Activated naive CD8-positive, alpha-beta T cell treated with anti-CD3 and anti-CD28 coated beads, Interleukin-2, amount 50 U/mL, for 24 hours (primary cell): ENCODE measurements at regions not wholly inside any gene's neighbourhood (a gene's known extent, or its start where the extent isn't known, plus 50 kb on each side); places are given as distances from the start of the nearest gene placed in this dataset.
"Not testable (repeated sequence)": the region's sequence is repeated elsewhere in the genome, so short reads cannot be mapped to it uniquely, and the experiment has no call there.

ENCODE experiments used
- ATAC-seq: fragments of 150-1000 bp; cut with Tn5 transposase; one replicate; pipeline ENCODE4 v1.10.0; 2021
- DNase-seq: peaks from one replicate; pipeline ENCODE4 v3.0.0; 2021
- H3K27ac Mint-ChIP-seq: one replicate; pipeline ENCODE4 v1.8.0; 2021; ENCODE audit warnings: mild to moderate bottlenecking, mixed read lengths
- H3K27me3 Mint-ChIP-seq: one replicate; pipeline ENCODE4 v1.8.0; 2021; ENCODE audit warnings: mixed read lengths
- H3K36me3 Mint-ChIP-seq: one replicate; pipeline ENCODE4 v1.8.0; 2021; ENCODE audit warnings: low read depth, mixed read lengths
- H3K4me1 Mint-ChIP-seq: one replicate; pipeline ENCODE4 v1.8.0; 2021; ENCODE audit warnings: mixed read lengths
- H3K4me3 Mint-ChIP-seq: one replicate; pipeline ENCODE4 v1.8.0; 2021; ENCODE audit warnings: mild to moderate bottlenecking, moderate library complexity, mixed read lengths
- H3K9me3 Mint-ChIP-seq: one replicate; pipeline ENCODE4 v1.8.0; 2021; ENCODE audit warnings: mixed read lengths

GRCh38 chr2:8131423-8131822 lies 550.4 kb upstream of the ID2 start:
- not testable (repeated sequence) for ATAC-seq, DNase-seq, H3K27ac Mint-ChIP-seq, H3K9me3 Mint-ChIP-seq, H3K36me3 Mint-ChIP-seq, H3K4me1 Mint-ChIP-seq, H3K4me3 Mint-ChIP-seq, H3K27me3 Mint-ChIP-seq

GRCh38 chr2:8132351-8132831 lies 549.5 kb upstream of the ID2 start:
- no peaks in the 10 kb centered on the region for H3K36me3 Mint-ChIP-seq
- ATAC-seq (no peak), DNase-seq (no peak)
- H3K9me3 Mint-ChIP-seq = peaks cover 4% of the 10 kb centered on the region
- H3K27me3 Mint-ChIP-seq = peaks cover 3% of the 10 kb centered on the region
- H3K4me1 Mint-ChIP-seq = peaks cover 3% of the 10 kb centered on the region
- no peak overlapping the region for H3K4me3 Mint-ChIP-seq
- no peak overlapping the region for H3K27ac Mint-ChIP-seq

GRCh38 chr2:8132879-8133278 lies 549.0 kb upstream of the ID2 start:
- peaks cover 3% of the 10 kb centered on the region for H3K27me3 Mint-ChIP-seq
- no peak overlapping the region for H3K27ac Mint-ChIP-seq
- H3K4me1 Mint-ChIP-seq = peaks cover 3% of the 10 kb centered on the region
- H3K4me3 Mint-ChIP-seq = no peak overlapping the region
- ATAC-seq = no peak
- H3K36me3 Mint-ChIP-seq = no peaks in the 10 kb centered on the region
- no peak for DNase-seq
- H3K9me3 Mint-ChIP-seq = no peaks in the 10 kb centered on the region

DNA sequence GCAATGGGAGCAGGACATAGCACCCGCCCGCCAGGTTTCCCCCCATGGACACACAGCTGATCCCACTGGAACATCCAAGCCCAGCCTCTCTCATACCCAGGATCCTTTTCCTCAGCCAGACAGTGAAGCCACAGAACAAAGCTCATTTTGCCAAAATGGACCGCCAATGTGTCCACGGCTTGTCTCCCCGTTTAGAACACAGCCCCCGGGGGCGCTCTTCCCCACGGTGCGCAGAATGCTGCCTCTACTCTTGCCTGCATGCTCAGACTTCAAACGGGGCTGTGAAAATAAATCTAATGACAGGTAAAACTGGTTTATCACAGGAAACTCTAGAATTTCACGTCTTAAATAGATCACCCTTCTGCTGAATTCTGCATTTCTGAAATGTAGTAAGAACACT lies 548.5 kb upstream of the ID2 start:
- Mint-ChIP-seq H3K4me1 (peaks cover 3% of the 10 kb centered on the region), H3K27me3 (peaks cover 3% of the 10 kb centered on the region), H3K27ac (no peak overlapping the region), H3K9me3 (no peaks in the 10 kb centered on the region), H3K36me3 (no peaks in the 10 kb centered on the region), H3K4me3 (no peak overlapping the region)
- ATAC-seq (no peak), DNase-seq (no peak)

DNA sequence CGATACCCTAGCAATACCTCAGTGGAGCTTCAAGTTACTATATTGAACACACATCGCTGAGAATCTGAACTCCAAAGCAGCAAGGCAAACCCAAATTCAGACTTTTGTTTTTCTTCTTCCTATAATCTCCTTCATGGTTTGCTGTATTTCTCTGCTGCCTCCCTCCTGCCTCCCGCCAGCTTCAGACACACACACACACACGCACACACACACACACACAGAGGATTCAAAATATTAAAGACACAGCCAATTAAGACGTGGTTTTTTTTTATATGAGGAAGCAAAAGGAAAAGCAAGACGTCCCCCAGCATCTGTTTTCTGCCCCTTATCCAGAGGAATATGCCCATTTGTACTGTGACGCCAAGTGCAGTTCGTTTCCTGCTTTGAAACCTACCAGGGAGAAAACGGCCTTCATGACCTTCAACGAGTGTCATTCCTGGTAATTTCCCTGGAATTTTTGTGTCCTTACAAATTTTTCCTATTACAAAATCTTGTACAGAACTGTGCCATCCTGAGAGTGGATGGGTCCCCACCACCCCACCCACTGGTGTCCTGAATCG lies 547.9 kb upstream of the ID2 start:
- Mint-ChIP-seq H3K4me1 (peaks cover 3% of the 10 kb centered on the region), H3K27me3 (peaks cover 3% of the 10 kb centered on the region), H3K36me3 (no peaks in the 10 kb centered on the region), H3K4me3 (no peak overlapping the region), H3K27ac (no peak overlapping the region), H3K9me3 (peaks cover 4% of the 10 kb centered on the region)
- no peak for DNase-seq
- ATAC-seq = no peak

DNA sequence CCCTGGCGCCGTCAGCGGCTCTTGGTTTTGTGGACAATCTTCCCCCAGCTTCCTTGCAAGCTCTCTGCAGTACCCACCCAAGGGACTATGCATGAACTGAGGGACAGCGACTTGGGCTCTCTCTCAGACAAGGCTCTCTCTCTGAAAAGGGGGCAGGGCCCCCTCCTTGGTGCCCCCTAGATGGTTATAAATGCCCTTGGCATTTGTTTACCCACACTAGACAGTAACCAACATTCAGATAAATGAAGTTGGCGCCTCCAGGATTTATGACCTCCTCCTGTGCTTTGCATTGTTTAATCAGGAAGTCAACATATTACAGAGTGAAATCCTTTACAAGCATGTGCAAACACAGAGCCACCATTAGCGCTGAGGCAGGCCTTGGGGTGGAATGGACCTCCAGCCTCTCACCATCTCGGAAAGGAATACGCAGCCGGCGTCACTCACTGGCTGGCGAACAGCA lies 547.4 kb upstream of the ID2 start:
- no peak for ATAC-seq
- peaks cover 3% of the 10 kb centered on the region for H3K27me3 Mint-ChIP-seq
- DNase-seq = no peak
- no peak overlapping the region for H3K4me3 Mint-ChIP-seq
- H3K9me3 Mint-ChIP-seq = peaks cover 5% of the 10 kb centered on the region
- H3K4me1 Mint-ChIP-seq = peaks cover 3% of the 10 kb centered on the region
- H3K27ac Mint-ChIP-seq = no peak overlapping the region
- no peaks in the 10 kb centered on the region for H3K36me3 Mint-ChIP-seq

DNA sequence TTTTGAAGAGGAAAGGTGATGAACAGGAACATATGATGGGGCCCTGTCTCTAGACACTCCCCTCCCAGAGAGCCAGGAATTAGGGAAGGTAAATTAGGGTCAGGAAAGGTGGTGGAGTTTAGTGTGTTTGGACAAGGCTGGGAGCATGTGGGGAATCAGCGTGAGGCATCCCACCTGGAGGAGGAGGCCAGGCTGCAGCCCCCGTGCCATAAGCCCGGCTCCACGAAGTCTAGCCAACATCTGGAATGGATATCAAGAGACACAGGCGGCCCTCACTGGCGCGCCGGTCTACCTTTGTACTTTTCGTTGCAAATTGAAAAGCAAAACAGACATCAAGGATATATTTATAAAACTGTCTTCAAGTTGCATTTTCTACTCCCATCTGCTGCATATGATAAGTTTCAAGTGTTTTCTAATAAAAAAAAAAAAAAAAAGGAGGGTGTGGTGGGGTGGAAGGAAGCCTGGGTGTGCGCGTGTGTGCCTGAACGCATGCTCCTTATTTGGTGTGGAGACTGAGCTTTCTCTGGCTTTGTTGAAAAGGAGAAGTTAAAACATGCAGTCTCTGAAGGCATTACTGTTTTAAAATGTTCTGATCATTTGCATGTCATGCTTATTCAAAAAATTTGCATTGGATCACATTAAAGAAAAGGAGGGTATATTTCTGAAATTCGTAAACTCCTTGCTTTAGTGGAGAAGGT lies 546.7 kb upstream of the ID2 start:
- peak overlapping the region; percentile 62 for H3K27ac Mint-ChIP-seq
- DNase-seq = no peak
- peaks cover 3% of the 10 kb centered on the region for H3K4me1 Mint-ChIP-seq
- ATAC-seq = no peak
- no peak overlapping the region for H3K4me3 Mint-ChIP-seq
- peaks cover 3% of the 10 kb centered on the region for H3K27me3 Mint-ChIP-seq
- no peaks in the 10 kb centered on the region for H3K36me3 Mint-ChIP-seq
- H3K9me3 Mint-ChIP-seq = peaks cover 5% of the 10 kb centered on the region

DNA sequence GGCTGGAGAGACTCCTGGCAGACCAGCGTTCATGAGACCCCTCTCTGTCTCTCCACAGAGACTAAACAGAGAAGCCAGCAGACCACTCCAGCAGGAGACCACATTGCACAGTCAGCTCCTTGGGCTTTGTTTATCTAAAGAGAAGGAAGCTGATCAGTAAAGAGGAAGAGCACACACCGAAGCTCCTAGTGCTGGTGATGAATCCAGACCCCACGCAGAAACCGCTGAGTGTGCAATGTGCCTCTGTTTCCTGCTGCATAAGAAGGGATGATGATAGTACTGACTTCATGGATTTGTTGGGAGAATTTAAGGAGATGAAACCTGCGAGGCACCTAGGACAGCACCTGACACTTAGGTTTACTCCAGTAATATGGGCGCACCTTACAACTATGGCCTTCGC lies 544.1 kb upstream of the ID2 start:
- Mint-ChIP-seq H3K27me3 (peaks cover 3% of the 10 kb centered on the region), H3K27ac (no peak overlapping the region), H3K4me1 (peaks cover 3% of the 10 kb centered on the region), H3K4me3 (no peak overlapping the region), H3K9me3 (peaks cover 5% of the 10 kb centered on the region), H3K36me3 (no peaks in the 10 kb centered on the region)
- ATAC-seq = no peak
- no peak for DNase-seq

DNA sequence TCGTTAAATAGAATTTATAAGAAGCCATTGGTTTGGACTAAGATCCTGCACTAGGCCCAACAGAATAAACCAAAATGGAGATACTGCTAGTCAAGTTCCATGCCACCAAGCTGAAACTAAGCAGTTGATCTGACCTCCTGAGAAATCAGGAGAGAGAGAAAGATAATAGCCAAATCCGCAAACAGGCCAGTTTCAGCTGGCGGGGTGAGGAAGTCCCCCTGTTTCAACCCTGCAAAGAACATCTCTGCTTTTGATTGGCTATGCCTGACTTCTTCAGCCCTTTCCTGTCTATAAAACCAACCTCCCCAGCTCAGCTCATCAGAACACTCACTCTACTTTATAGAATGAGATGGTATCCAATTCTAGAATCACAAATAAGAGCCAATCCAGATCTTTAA lies 543.3 kb upstream of the ID2 start:
- ATAC-seq (no peak), DNase-seq (no peak)
- Mint-ChIP-seq H3K27me3 (peaks cover 3% of the 10 kb centered on the region), H3K4me1 (peaks cover 3% of the 10 kb centered on the region), H3K9me3 (peaks cover 5% of the 10 kb centered on the region), H3K4me3 (no peak overlapping the region), H3K36me3 (no peaks in the 10 kb centered on the region), H3K27ac (no peak overlapping the region)

DNA sequence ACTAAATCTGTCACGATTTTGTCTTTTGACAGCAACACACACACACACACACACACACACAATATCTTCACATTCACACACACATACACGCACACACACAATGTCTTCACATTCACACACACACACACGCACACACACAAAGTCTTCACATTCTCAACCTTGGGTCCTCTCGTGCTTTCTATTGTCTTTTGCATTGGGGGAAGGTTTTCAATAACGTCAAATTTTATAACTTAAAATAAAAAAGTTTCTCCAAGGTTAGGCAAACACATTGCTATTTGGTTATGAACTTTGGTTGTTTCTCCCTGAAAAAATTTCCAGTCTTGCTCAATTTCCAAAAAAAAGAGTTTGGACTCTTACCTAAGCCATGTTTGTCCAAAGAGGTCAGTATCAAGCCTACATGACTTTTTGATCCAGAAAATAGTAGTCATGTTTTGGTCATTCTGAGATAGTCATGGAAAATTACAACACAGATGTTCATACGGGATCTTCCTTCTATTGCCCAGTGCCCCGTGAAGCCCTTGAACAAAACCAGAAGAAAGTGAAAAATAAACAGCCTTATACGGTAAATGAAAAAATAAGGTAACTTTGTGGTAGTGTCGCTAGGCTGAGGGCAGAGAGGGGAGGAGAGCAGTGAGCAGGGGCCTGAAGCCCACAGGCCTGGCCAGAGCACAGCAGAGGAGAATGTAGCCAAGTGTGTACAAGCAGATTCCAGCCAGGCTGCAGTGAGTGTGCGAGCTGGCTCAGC lies 542.8 kb upstream of the ID2 start:
- H3K9me3 Mint-ChIP-seq = peaks cover 5% of the 10 kb centered on the region
- DNase-seq (no peak), ATAC-seq (no peak)
- peaks cover 3% of the 10 kb centered on the region for H3K4me1 Mint-ChIP-seq
- no peaks in the 10 kb centered on the region for H3K36me3 Mint-ChIP-seq
- no peak overlapping the region for H3K27ac Mint-ChIP-seq
- H3K27me3 Mint-ChIP-seq = peaks cover 1% of the 10 kb centered on the region
- H3K4me3 Mint-ChIP-seq = no peak overlapping the region

DNA sequence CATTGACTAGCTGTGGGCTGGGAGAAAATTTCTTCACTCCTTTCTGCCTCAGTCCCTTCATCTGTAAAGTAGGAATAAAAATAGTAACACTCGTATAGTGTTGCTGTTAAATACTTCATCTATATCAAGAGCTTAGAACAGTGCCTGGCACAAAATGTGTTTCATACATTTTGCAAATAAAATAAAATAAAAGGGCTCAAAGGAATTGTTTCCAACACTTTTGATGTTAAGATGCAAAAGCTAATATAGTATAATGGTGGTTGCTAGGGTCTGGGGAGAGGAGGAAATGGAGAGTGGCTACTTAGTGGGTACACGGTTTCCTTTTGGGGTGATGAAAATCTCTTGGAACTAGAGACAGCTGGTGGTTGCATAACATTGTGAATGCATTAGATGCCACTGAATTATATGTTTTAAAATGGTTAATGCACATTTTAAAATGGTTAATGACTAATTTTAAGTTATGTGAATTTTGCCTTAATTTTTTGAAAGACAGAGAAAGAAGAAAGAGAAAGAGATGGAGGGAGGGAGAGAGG lies 542.1 kb upstream of the ID2 start:
- DNase-seq (no peak), ATAC-seq (no peak)
- Mint-ChIP-seq H3K27me3 (peaks cover 1% of the 10 kb centered on the region), H3K36me3 (no peaks in the 10 kb centered on the region), H3K4me3 (no peak overlapping the region), H3K9me3 (peaks cover 5% of the 10 kb centered on the region), H3K4me1 (peaks cover 5% of the 10 kb centered on the region), H3K27ac (no peak overlapping the region)

DNA sequence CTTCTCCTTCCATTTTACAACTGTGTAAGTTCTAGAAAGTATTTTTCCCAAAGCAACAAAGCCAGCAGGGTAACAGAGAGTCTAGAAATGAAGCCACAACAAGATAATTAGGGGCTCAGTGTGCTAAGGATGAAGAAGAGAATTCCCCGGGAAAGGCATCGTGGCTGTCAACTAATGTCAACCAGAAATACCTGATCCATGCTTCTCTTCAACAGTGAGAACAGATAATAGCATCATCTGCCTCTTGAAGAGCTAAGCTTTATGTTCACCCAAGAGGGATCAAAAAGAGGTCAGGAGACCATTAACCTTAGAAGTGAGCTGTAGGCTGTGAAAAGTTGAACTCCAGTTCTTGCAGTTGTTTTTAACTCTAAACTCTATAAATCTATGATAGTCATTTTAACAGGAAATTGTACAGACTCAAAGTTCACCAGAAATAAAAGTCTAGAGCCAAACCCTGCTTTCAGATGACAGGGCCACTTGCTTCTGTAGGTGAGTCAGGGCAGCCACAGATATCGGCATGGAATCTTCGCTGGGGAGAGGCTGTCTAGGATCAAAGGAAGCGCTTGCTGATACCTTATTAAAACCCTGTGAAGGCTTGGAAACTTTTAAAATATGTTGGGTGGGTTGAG lies 540.7 kb upstream of the ID2 start:
- Mint-ChIP-seq H3K4me3 (no peak overlapping the region), H3K9me3 (peaks cover 5% of the 10 kb centered on the region), H3K27ac (no peak overlapping the region), H3K27me3 (no peaks in the 10 kb centered on the region), H3K36me3 (no peaks in the 10 kb centered on the region), H3K4me1 (peaks cover 4% of the 10 kb centered on the region)
- ATAC-seq = no peak
- DNase-seq = no peak

DNA sequence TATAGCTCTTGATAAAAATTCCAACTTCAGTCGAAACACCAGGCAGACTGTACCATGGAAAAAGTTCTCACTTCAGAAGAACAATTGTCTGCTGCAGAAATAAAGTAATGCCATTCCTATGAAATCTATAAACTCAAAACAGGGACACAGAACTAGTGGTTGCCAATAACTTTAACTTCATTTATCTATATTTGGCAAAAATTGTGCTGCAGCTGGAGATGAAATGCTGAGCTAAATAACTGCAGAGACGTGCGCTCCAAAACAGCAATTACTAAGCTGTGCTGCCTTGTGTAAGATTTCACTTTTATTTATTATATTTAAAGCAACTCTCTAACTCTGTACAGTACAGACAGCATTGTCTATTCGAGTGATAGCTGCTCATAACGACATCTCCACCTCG lies 540.1 kb upstream of the ID2 start:
- no peak for ATAC-seq
- Mint-ChIP-seq H3K4me1 (peaks cover 4% of the 10 kb centered on the region), H3K4me3 (no peak overlapping the region), H3K36me3 (no peaks in the 10 kb centered on the region), H3K9me3 (peaks cover 5% of the 10 kb centered on the region), H3K27me3 (no peaks in the 10 kb centered on the region), H3K27ac (no peak overlapping the region)
- DNase-seq = no peak

DNA sequence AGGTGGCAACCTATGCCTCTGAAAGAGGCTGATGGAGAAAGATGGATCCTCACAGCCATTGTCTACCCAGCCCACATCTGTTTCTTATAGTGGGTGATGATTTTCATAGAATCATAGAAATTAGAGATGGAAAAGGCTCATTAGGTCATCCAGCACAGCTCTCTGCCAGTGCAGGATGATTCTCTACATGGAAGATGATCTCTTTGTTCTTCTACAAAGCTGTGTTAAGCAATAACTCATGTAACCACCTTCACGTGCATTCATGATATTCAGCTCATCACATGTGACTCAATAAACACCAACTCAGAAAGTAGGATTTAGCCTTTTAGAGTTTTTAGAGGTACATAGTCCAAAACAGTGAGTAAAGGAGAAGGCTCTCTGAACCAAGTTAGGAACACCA lies 539.4 kb upstream of the ID2 start:
- DNase-seq (no peak), ATAC-seq (no peak)
- Mint-ChIP-seq H3K9me3 (peaks cover 5% of the 10 kb centered on the region), H3K4me1 (peaks cover 4% of the 10 kb centered on the region), H3K27ac (no peak overlapping the region), H3K36me3 (no peaks in the 10 kb centered on the region), H3K27me3 (no peaks in the 10 kb centered on the region), H3K4me3 (no peak overlapping the region)
